ENCODE measurements at regions not wholly inside any gene's neighbourhood (a gene's known extent, or its start where the extent isn't known, plus 50 kb on each side); places are given as distances from the start of the nearest gene placed in this dataset.
"Not testable (repeated sequence)": the region's sequence is repeated elsewhere in the genome, so short reads cannot be mapped to it uniquely, and the experiment has no call there.

GRCh38 chr3:73839032-73839431, 214.3 kb upstream of the PDZRN3 start:
- H3K4me3 ChIP-seq (ENCODE audit: low read depth, low read length) = no peak overlapping the region
- no peak for TF ChIP-seq CTCF (IDR thresholded peaks at IDR 0.05; ENCODE audit: low read depth, low read length, missing control alignments)
- in situ Hi-C loops (cut with HindIII; ENCODE audit: low sequenced_read_pairs) = loop anchor here (5.0 to 25.0 kb wide), 2 partner anchors 237 to 302 kb away; no protein-coding TSS in a partner anchor
- DNase-seq (ENCODE audit: low read depth) = no peak

- TF ChIP-seq CTCF (IDR thresholded peaks at IDR 0.05; ENCODE audit: low read depth, low read length, missing control alignments) = no peak
- H3K4me3 ChIP-seq (ENCODE audit: low read depth, low read length) = no peak overlapping the region
- in situ Hi-C loops (cut with HindIII; ENCODE audit: low sequenced_read_pairs) = loop anchor here (5.0 to 25.0 kb wide), 2 partner anchors 234 to 299 kb away; no protein-coding TSS in a partner anchor
- DNase-seq (ENCODE audit: low read depth) = no peak
Measured at GRCh38 chr3:73835945-73836344, 211.2 kb upstream of the PDZRN3 start.

GRCh38 chr3:73832426-73832825, 207.7 kb upstream of the PDZRN3 start:
- TF ChIP-seq CTCF (IDR thresholded peaks at IDR 0.05; ENCODE audit: low read depth, low read length, missing control alignments) = no peak
- in situ Hi-C loops (cut with HindIII; ENCODE audit: low sequenced_read_pairs) = loop anchor here (25.0 kb wide), 1 partner anchor 295 kb away; no protein-coding TSS in a partner anchor
- DNase-seq (ENCODE audit: low read depth) = no peak
- no peak overlapping the region for H3K4me3 ChIP-seq (ENCODE audit: low read depth, low read length)

- no peak for DNase-seq (ENCODE audit: low read depth)
- in situ Hi-C loops (cut with HindIII; ENCODE audit: low sequenced_read_pairs) = loop anchor here (25.0 kb wide), 1 partner anchor 291 kb away; no protein-coding TSS in a partner anchor
- TF ChIP-seq CTCF (IDR thresholded peaks at IDR 0.05; ENCODE audit: low read depth, low read length, missing control alignments) = no peak
- no peak overlapping the region for H3K4me3 ChIP-seq (ENCODE audit: low read depth, low read length)
Measured at GRCh38 chr3:73828348-73828747, 203.6 kb upstream of the PDZRN3 start.

GRCh38 chr3:73827725-73828211, 203.0 kb upstream of the PDZRN3 start:
- TF ChIP-seq CTCF (IDR thresholded peaks at IDR 0.05; ENCODE audit: low read depth, low read length, missing control alignments) = no peak
- in situ Hi-C loops (cut with HindIII; ENCODE audit: low sequenced_read_pairs) = loop anchor here (25.0 kb wide), 1 partner anchor 290 kb away; no protein-coding TSS in a partner anchor
- no peak overlapping the region for H3K4me3 ChIP-seq (ENCODE audit: low read depth, low read length)
- DNase-seq (ENCODE audit: low read depth) = no peak

GRCh38 chr3:73827204-73827603, 202.5 kb upstream of the PDZRN3 start:
- no peak overlapping the region for H3K4me3 ChIP-seq (ENCODE audit: low read depth, low read length)
- no peak for TF ChIP-seq CTCF (IDR thresholded peaks at IDR 0.05; ENCODE audit: low read depth, low read length, missing control alignments)
- no peak for DNase-seq (ENCODE audit: low read depth)
- in situ Hi-C loops (cut with HindIII; ENCODE audit: low sequenced_read_pairs) = loop anchor here (25.0 kb wide), 1 partner anchor 290 kb away; no protein-coding TSS in a partner anchor

- DNase-seq (ENCODE audit: low read depth); H3K4me3 ChIP-seq (ENCODE audit: low read depth, low read length): not testable (repeated sequence)
Measured at GRCh38 chr3:73820896-73821295, 196.2 kb upstream of the PDZRN3 start.

More at GRCh38 chr3:73820896-73821295, 196.2 kb upstream of the PDZRN3 start:
- in situ Hi-C loops (cut with HindIII; ENCODE audit: low sequenced_read_pairs) = not testable (repeated sequence)

All from astrocyte of the cerebellum (primary cell).